ENCODE measurements at regions not wholly inside any gene's neighbourhood (a gene's known extent, or its start where the extent isn't known, plus 50 kb on each side); places are given as distances from the start of the nearest gene placed in this dataset.

GRCh38 chr20:11651647-11652046, 266.0 kb upstream of the BTBD3 start:
- TF ChIP-seq TAF1 (IDR thresholded peaks at IDR 0.05; ENCODE audit: borderline replicate concordance, low read depth, low read length) (no peak), SMC3 (IDR thresholded peaks at IDR 0.05; ENCODE audit: borderline replicate concordance, low read length) (no peak), HDAC2 (IDR thresholded peaks at IDR 0.05) (no peak)

All from GM12878 (cell line).